C4-2B (cell line): ENCODE measurements at regions not wholly inside any gene's neighbourhood (a gene's known extent, or its start where the extent isn't known, plus 50 kb on each side); places are given as distances from the start of the nearest gene placed in this dataset.
A peak's percentile ranks its signal among the peaks of the same experiment; 100 is the strongest.

Experiments
- H3K27ac ChIP-seq: fragments of 450-650 bp; 2 replicates; pipeline ENCODE4 v1.5.1; 2017
- ZFX ChIP-seq: fragments of 450-650 bp; IDR thresholded peaks from 2 replicates; pipeline ENCODE4 v1.6.1; 2017
- TF ChIP-seq, protein P1 (sequence below): fragments of 450-650 bp; conservative IDR thresholded peaks from 2 replicates; pipeline ENCODE4 v1.5.1; 2017; ENCODE audit warnings: mild to moderate bottlenecking

- TF ChIP-seq ZFX, result no peak
- TF ChIP-seq, protein P1, sequence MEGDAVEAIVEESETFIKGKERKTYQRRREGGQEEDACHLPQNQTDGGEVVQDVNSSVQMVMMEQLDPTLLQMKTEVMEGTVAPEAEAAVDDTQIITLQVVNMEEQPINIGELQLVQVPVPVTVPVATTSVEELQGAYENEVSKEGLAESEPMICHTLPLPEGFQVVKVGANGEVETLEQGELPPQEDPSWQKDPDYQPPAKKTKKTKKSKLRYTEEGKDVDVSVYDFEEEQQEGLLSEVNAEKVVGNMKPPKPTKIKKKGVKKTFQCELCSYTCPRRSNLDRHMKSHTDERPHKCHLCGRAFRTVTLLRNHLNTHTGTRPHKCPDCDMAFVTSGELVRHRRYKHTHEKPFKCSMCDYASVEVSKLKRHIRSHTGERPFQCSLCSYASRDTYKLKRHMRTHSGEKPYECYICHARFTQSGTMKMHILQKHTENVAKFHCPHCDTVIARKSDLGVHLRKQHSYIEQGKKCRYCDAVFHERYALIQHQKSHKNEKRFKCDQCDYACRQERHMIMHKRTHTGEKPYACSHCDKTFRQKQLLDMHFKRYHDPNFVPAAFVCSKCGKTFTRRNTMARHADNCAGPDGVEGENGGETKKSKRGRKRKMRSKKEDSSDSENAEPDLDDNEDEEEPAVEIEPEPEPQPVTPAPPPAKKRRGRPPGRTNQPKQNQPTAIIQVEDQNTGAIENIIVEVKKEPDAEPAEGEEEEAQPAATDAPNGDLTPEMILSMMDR, result no peak
- no peak overlapping the region for H3K27ac ChIP-seq
Observed at GRCh38 chr10:37566332-37566731, 291.1 kb downstream of the ZNF248 start.

- no peak for TF ChIP-seq ZFX
- TF ChIP-seq, protein P1, result no peak
- H3K27ac ChIP-seq, result no peak overlapping the region
Observed at GRCh38 chr10:37563715-37564108, 293.7 kb downstream of the ZNF248 start.

DNA sequence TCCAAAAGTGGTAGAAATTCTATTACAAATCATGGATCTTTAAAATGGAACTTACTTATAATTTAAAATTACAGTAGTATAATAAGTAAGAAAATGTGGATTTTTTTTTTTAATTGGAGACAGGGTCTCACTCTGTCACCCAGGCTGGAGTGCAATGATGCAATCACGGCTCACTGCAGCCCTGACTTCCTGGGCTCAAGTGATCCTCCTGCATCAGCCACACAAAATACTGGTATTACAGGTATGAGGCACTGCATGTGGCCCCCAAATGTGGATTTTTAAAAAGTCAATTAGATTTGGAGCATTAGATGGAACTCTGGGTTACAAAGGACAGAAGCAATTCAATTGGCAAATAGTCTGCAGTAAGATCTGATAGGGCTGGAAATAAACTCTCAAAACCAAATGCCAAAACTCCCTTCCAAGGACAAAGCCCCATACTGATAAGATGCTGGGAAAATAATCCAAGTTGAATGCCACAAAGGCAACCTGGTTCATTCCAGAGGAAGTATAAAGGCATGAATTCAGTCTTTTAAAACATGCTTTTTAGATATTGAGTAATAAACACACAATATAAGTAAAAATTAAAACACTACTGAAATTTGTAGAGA lies 294.2 kb downstream of the ZNF248 start:
- H3K27ac ChIP-seq, result no peak overlapping the region
- TF ChIP-seq ZFX, result no peak
- TF ChIP-seq, protein P1, result no peak

- H3K27ac ChIP-seq, result no peak overlapping the region
- TF ChIP-seq, protein P1, result no peak
- no peak for TF ChIP-seq ZFX
Observed at GRCh38 chr10:37552881-37553280, 304.5 kb downstream of the ZNF248 start.

GRCh38 chr10:37549054-37549453 lies 308.4 kb downstream of the ZNF248 start:
- no peak for TF ChIP-seq ZFX
- TF ChIP-seq, protein P1, result no peak
- no peak overlapping the region for H3K27ac ChIP-seq

DNA sequence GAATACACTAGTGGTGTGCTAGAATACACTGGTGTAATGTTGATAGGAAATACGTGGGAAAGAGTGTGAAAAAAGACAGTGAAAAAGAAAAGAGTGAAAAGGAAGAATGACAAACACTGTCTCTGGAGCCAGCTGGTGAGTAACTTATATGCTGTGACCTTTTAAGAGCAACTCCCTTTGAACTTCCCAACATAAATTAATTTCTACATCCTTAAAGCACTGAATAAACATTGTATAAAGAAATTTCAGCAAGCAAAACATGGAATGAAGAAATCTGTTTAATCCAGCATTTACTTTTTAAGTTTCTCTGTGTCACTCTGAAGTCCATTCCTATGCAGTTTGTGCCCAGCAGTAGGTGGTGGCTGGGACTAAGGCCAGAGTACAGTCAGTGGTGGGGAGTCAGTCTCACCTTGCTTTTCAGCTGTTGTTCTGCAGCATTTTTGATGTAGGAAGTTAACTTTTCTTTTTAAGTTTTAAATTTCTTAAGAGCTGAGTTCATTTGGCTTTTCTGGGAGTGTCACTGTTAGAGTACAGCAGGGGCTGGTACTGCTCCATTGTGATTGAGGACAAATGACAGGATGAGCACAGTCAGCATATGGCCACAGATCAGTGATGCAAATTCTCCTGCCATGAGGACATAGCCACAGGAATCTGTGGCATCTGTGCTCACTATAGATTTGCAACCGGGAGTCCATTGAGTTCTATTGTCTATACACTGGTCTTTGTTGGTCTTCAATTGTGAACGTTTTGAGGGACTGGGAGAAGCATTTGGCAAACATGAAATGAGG lies 321.8 kb downstream of the ZNF248 start:
- TF ChIP-seq, protein P1, result no peak
- no peak for TF ChIP-seq ZFX
- no peak overlapping the region for H3K27ac ChIP-seq

DNA sequence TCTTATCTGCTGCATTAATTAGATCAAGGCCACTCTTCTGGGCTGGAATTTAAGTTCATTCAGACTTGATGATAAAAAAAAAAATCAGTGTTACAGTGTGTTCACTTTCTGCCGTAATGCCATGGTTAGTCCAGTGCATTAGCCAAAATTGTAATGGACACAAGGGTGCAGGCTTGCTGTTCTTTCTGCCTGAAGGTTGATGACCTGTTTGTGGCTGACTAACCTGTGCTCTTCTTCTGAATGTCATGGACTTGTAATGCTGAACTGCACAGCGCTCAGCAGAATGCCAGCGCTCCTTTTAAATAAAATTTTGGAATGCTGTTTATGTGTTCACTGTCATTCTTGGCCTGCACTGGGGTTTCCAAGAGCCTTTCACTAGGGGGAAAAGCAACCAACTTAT lies 323.2 kb downstream of the ZNF248 start:
- TF ChIP-seq ZFX, result no peak
- TF ChIP-seq, protein P1, result 0 out of 2 replicates have a peak, but pooled peaks have one; percentile 6
- H3K27ac ChIP-seq, result no peak overlapping the region
